Keratinocyte (primary cell): ENCODE measurements at regions not wholly inside any gene's neighbourhood (a gene's known extent, or its start where the extent isn't known, plus 50 kb on each side); places are given as distances from the start of the nearest gene placed in this dataset.
"Not testable (repeated sequence)": the region's sequence is repeated elsewhere in the genome, so short reads cannot be mapped to it uniquely, and the experiment has no call there.

Source experiments
- DNase-seq: peaks from one replicate; pipeline ENCODE4 v3.0.0-alpha.2; 2011; ENCODE audit warnings: low read depth, missing footprints, low spot score
- FAIRE-seq: peaks from 2 replicates; lab custom pipeline; 2011; peaks lifted over from hg19 to GRCh38; lab: Jason Lieb, UNC
- H2AFZ ChIP-seq: 2 replicates; pipeline ENCODE4 v1.6.0; 2012; ENCODE audit warnings: low read length, control low read depth, inconsistent platforms; ENCODE audit not compliant: control insufficient read depth
- H3K27ac ChIP-seq: 2 replicates; pipeline ENCODE4 v1.5.1; 2011; ENCODE audit warnings: low read length; ENCODE audit not compliant: control insufficient read depth, insufficient read depth
- H3K27me3 ChIP-seq: 3 replicates; pipeline ENCODE4 v1.6.0; 2011; ENCODE audit warnings: low read length; ENCODE audit not compliant: control insufficient read depth, insufficient read depth; ENCODE audit errors: extremely low read depth
- H3K36me3 ChIP-seq, 2 experiments: 2 replicates in 1 of 2; 3 replicates in 1 of 2; pipeline ENCODE4 v1.5.1; 2011; ENCODE audit warnings: low read length in 2 of 2, mild to moderate bottlenecking in 1 of 2; ENCODE audit not compliant: control insufficient read depth in 2 of 2, insufficient read depth in 2 of 2; ENCODE audit errors: extremely low read depth in 1 of 2
- H3K4me1 ChIP-seq: 3 replicates; pipeline ENCODE4 v1.5.1; 2011; ENCODE audit warnings: low read length; ENCODE audit not compliant: control insufficient read depth, insufficient read depth; ENCODE audit errors: extremely low read depth
- H3K4me2 ChIP-seq: 3 replicates; pipeline ENCODE4 v1.6.0; 2011; ENCODE audit warnings: low read depth, low read length; ENCODE audit not compliant: control insufficient read depth, insufficient read depth; ENCODE audit errors: extremely low read depth
- H3K4me3 ChIP-seq, 3 experiments: fragments of 200-600 bp in 1 of 3; sonication (generic) in 1 of 3; 2 replicates in 2 of 3; 3 replicates in 1 of 3; pipeline ENCODE4 v1.5.1; 2011 to 2016; ENCODE audit warnings: low read length in 3 of 3, mild to moderate bottlenecking in 3 of 3, control low read depth in 2 of 3, inconsistent platforms in 1 of 3, low read depth in 1 of 3, mixed read lengths in 1 of 3, mixed run types in 1 of 3, moderate library complexity in 1 of 3; ENCODE audit not compliant: control insufficient read depth in 2 of 3, insufficient read depth in 2 of 3; ENCODE audit errors: extremely low read depth in 1 of 3
- H3K79me2 ChIP-seq: 2 replicates; pipeline ENCODE4 v1.6.0; 2012; ENCODE audit warnings: low read length; ENCODE audit not compliant: control insufficient read depth, insufficient read depth
- H3K9ac ChIP-seq: 3 replicates; pipeline ENCODE4 v1.6.0; 2011; ENCODE audit warnings: low read length; ENCODE audit not compliant: control insufficient read depth, insufficient read depth; ENCODE audit errors: extremely low read depth
- H3K9me1 ChIP-seq: 3 replicates; pipeline ENCODE4 v1.6.0; 2011; ENCODE audit warnings: low read length; ENCODE audit not compliant: control insufficient read depth, insufficient read depth; ENCODE audit errors: extremely low read depth
- H3K9me3 ChIP-seq: 2 replicates; pipeline ENCODE4 v1.5.1; 2012; ENCODE audit warnings: low read depth, low read length; ENCODE audit not compliant: control insufficient read depth
- H4K20me1 ChIP-seq: 3 replicates; pipeline ENCODE4 v1.6.0; 2011; ENCODE audit warnings: low read length; ENCODE audit not compliant: control insufficient read depth, insufficient read depth; ENCODE audit errors: extremely low read depth
- EZH2 ChIP-seq: IDR thresholded peaks from one replicate; pipeline ENCODE4 v1.6.1; 2012; ENCODE audit warnings: inconsistent platforms, mild to moderate bottlenecking, low read length, moderate library complexity
- dilution Hi-C: fragments of 300-500 bp; cut with MboI; formaldehyde crosslinking; loops from one replicate; pipeline ENCODE4 v1.7.0; 2020; ENCODE audit warnings: low sequenced_read_pairs; ENCODE audit not compliant: extremely low pct_ligation_motif_present
- TF ChIP-seq, protein P1 (sequence below), 3 experiments: IDR thresholded peaks in 1 of 3; conservative IDR thresholded peaks in 1 of 3; optimal IDR thresholded peaks in 1 of 3; 2 replicates in 2 of 3; 3 replicates in 1 of 3; pipeline versions ENCODE3 to v1.5.1; 2011; ENCODE audit warnings: low read length in 3 of 3, mild to moderate bottlenecking in 3 of 3, moderate library complexity in 2 of 3, control low read depth in 1 of 3, inconsistent platforms in 1 of 3; ENCODE audit not compliant: insufficient read depth in 2 of 3; ENCODE audit errors: extremely low read depth in 1 of 3

- no peak overlapping the region for H3K9ac ChIP-seq
- dilution Hi-C loops = no loop called here
- no peaks in the 10 kb centered on the region for H3K9me3 ChIP-seq
Observed at GRCh38 chr5:13580058-13580457, 364.4 kb downstream of the DNAH5 start.

GRCh38 chr5:13579091-13579490 is 365.4 kb downstream of the DNAH5 start:
- H3K4me1 ChIP-seq, DNase-seq, FAIRE-seq: not testable (repeated sequence)

More at GRCh38 chr5:13580058-13580457, 364.4 kb downstream of the DNAH5 start:
- H3K9me1 ChIP-seq = no peaks in the 10 kb centered on the region
- H3K27me3 ChIP-seq = no peaks in the 10 kb centered on the region
- DNase-seq (no peak), FAIRE-seq (no peak)
- no peaks in the 10 kb centered on the region for H3K36me3 ChIP-seq
- no peaks in the 10 kb centered on the region for H3K79me2 ChIP-seq
- H3K27ac ChIP-seq = no peak overlapping the region
- TF ChIP-seq, protein P1, sequence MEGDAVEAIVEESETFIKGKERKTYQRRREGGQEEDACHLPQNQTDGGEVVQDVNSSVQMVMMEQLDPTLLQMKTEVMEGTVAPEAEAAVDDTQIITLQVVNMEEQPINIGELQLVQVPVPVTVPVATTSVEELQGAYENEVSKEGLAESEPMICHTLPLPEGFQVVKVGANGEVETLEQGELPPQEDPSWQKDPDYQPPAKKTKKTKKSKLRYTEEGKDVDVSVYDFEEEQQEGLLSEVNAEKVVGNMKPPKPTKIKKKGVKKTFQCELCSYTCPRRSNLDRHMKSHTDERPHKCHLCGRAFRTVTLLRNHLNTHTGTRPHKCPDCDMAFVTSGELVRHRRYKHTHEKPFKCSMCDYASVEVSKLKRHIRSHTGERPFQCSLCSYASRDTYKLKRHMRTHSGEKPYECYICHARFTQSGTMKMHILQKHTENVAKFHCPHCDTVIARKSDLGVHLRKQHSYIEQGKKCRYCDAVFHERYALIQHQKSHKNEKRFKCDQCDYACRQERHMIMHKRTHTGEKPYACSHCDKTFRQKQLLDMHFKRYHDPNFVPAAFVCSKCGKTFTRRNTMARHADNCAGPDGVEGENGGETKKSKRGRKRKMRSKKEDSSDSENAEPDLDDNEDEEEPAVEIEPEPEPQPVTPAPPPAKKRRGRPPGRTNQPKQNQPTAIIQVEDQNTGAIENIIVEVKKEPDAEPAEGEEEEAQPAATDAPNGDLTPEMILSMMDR (optimal IDR thresholded peaks at IDR 0.05 in 1 of 3, IDR thresholded peaks at IDR 0.05 in 1 of 3, conservative IDR thresholded peaks at IDR 0.05 in 1 of 3; ENCODE audit: extremely low read depth in 1 of 3, insufficient read depth in 2 of 3, low read length in 3 of 3) = no peak
- no peak for TF ChIP-seq EZH2
- H4K20me1 ChIP-seq = no peaks in the 10 kb centered on the region
- no peak overlapping the region for H3K4me2 ChIP-seq
- no peaks in the 10 kb centered on the region for H3K4me1 ChIP-seq
- H3K4me3 ChIP-seq = no peak overlapping the region
- no peak overlapping the region for H2AFZ ChIP-seq

GRCh38 chr5:13578311-13579039 is 366.0 kb downstream of the DNAH5 start:
- DNase-seq, H2AFZ ChIP-seq, H3K79me2 ChIP-seq, H3K27me3 ChIP-seq, H3K27ac ChIP-seq, FAIRE-seq, H3K4me3 ChIP-seq, H3K36me3 ChIP-seq, H3K9ac ChIP-seq, H4K20me1 ChIP-seq, H3K4me1 ChIP-seq, H3K9me1 ChIP-seq, dilution Hi-C loops, H3K4me2 ChIP-seq, H3K9me3 ChIP-seq: not testable (repeated sequence)

More at GRCh38 chr5:13579091-13579490, 365.4 kb downstream of the DNAH5 start:
- H3K9me1 ChIP-seq, dilution Hi-C loops, H4K20me1 ChIP-seq, H3K79me2 ChIP-seq, H2AFZ ChIP-seq, H3K36me3 ChIP-seq, H3K9ac ChIP-seq, H3K4me2 ChIP-seq, H3K27ac ChIP-seq, H3K4me3 ChIP-seq, H3K27me3 ChIP-seq, H3K9me3 ChIP-seq: not testable (repeated sequence)
